Parathyroid adenoma (tissue), 2 donors: ENCODE measurements at regions not wholly inside any gene's neighbourhood (a gene's known extent, or its start where the extent isn't known, plus 50 kb on each side); places are given as distances from the start of the nearest gene placed in this dataset.

Experiments used
- H2AFZ ChIP-seq: fragments of 300-600 bp; sonication (generic); one replicate; pipeline ENCODE4 v1.7.0; 2017; ENCODE audit warnings: antibody characterized with exemption, mild to moderate bottlenecking
- H3K27ac ChIP-seq: fragments of 300-600 bp; sonication (generic); one replicate; pipeline ENCODE4 v1.7.0; 2017
- H3K27me3 ChIP-seq: fragments of 300-600 bp; sonication (generic); one replicate; pipeline ENCODE4 v1.7.0; 2017; ENCODE audit warnings: low read length; ENCODE audit not compliant: control insufficient read depth, insufficient read depth
- H3K36me3 ChIP-seq: fragments of 300-600 bp; sonication (generic); one replicate; pipeline ENCODE4 v1.7.0; 2017; ENCODE audit warnings: low read length; ENCODE audit not compliant: control insufficient read depth, insufficient read depth
- H3K4me1 ChIP-seq: fragments of 300-600 bp; sonication (generic); one replicate; pipeline ENCODE4 v1.7.0; 2017; ENCODE audit warnings: control low read depth
- H3K4me2 ChIP-seq: fragments of 300-600 bp; sonication (generic); one replicate; pipeline ENCODE4 v1.7.0; 2017; ENCODE audit warnings: low read length
- H3K4me3 ChIP-seq: fragments of 300-600 bp; sonication (generic); one replicate; pipeline ENCODE4 v1.7.0; 2017; ENCODE audit warnings: low read depth, low read length
- H3K79me2 ChIP-seq: fragments of 300-600 bp; sonication (generic); one replicate; pipeline ENCODE4 v1.7.0; 2017; ENCODE audit warnings: control low read depth
- H3K9ac ChIP-seq: fragments of 300-600 bp; sonication (generic); one replicate; pipeline ENCODE4 v1.7.0; 2017; ENCODE audit warnings: mild to moderate bottlenecking
- H3K9me3 ChIP-seq: fragments of 300-600 bp; sonication (generic); one replicate; pipeline ENCODE4 v1.7.0; 2017; ENCODE audit warnings: low read length; ENCODE audit not compliant: control insufficient read depth
- TF ChIP-seq, protein P1 (sequence below): fragments of 300-600 bp; sonication (generic); IDR thresholded peaks from one replicate; pipeline ENCODE4 v1.7.0; 2017; ENCODE audit warnings: antibody characterized with exemption, mild to moderate bottlenecking
- donor health status: primary hyperparathyroidism.

DNA sequence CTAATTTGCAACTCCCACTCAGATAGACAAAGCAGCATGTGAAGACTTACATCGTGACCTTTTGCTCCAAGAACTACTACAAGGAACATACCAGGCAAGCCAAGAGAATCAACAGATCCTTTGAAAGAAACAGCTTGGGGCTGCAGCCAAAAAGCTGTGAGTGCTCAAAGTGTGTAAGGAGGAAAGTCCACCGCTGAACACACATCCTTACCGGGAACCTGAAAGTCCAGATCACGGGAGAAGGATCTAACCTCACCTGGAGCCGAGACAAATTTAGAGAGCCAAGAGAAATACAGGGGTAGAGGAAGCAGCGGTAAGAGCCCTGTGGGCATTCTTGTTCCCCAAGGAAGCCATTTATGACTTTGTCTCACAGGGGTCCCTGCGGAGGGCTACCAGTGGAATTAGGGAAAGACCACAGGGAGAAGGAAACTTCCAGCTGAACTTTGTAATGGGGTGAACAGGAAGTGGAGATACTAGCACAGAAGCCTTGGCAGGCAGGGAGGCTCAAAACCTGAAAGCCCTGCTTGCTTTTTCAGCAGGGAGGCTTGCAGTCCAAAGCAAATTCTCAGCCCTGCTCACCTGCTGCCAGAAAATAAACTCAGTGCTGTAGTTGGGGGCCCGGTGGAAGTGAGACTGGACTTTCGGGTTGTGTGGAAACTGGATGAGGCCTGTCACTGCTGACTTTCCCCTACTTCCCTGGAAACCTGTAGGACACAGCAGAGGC is 350.2 kb downstream of the DTWD2 start:
- Histone ChIP-seq H3K27ac (no peak overlapping the region), H3K27me3 (no peaks in the 10 kb centered on the region), H3K9me3 (no peaks in the 10 kb centered on the region), H3K79me2 (no peaks in the 10 kb centered on the region), H3K36me3 (no peaks in the 10 kb centered on the region), H3K4me2 (no peak overlapping the region), H3K9ac (no peak overlapping the region), H3K4me1 (no peaks in the 10 kb centered on the region), H3K4me3 (no peak overlapping the region), H2AFZ (no peak overlapping the region)
- TF ChIP-seq, protein P1, sequence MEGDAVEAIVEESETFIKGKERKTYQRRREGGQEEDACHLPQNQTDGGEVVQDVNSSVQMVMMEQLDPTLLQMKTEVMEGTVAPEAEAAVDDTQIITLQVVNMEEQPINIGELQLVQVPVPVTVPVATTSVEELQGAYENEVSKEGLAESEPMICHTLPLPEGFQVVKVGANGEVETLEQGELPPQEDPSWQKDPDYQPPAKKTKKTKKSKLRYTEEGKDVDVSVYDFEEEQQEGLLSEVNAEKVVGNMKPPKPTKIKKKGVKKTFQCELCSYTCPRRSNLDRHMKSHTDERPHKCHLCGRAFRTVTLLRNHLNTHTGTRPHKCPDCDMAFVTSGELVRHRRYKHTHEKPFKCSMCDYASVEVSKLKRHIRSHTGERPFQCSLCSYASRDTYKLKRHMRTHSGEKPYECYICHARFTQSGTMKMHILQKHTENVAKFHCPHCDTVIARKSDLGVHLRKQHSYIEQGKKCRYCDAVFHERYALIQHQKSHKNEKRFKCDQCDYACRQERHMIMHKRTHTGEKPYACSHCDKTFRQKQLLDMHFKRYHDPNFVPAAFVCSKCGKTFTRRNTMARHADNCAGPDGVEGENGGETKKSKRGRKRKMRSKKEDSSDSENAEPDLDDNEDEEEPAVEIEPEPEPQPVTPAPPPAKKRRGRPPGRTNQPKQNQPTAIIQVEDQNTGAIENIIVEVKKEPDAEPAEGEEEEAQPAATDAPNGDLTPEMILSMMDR = no peak

DNA sequence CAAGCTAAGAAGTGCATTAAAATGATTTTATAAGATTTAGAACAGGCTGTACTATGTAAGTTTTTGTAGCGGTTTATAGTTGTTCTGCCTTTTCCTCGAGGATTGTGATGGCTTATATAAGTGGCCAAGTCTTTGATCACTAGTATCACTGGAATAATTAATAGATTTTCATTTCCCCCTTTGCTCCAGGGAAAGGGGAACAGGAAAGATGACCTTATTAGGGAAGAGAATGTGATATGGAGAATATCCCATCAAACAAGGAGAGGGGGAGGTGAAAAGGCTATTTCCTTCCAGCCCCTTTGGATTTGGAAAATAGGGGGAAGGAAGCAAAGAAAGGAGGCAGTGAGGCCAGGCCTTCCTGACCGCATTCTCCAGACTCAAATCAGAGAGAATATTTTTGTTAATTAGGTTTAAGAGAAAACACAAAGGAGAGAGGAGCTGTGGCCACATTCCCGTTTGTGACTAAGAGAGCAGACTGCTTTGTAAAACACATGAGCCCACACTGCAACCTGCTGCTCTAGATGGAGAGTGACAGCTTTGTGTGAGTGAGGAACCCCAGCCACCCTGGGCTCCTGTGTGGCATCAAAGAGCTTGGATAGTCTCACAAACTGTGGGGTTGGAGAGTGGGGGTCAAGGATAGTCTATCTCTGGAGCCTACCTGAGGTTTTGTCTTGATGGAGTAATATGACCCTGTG is 359.5 kb downstream of the DTWD2 start:
- H3K36me3 ChIP-seq = no peaks in the 10 kb centered on the region
- no peak overlapping the region for H3K4me2 ChIP-seq
- H3K27ac ChIP-seq = no peak overlapping the region
- H3K9me3 ChIP-seq = no peaks in the 10 kb centered on the region
- H3K9ac ChIP-seq = no peak overlapping the region
- TF ChIP-seq, protein P1 = no peak
- H3K4me1 ChIP-seq = no peaks in the 10 kb centered on the region
- no peaks in the 10 kb centered on the region for H3K27me3 ChIP-seq
- no peak overlapping the region for H3K4me3 ChIP-seq
- no peak overlapping the region for H2AFZ ChIP-seq
- H3K79me2 ChIP-seq = no peaks in the 10 kb centered on the region

DNA sequence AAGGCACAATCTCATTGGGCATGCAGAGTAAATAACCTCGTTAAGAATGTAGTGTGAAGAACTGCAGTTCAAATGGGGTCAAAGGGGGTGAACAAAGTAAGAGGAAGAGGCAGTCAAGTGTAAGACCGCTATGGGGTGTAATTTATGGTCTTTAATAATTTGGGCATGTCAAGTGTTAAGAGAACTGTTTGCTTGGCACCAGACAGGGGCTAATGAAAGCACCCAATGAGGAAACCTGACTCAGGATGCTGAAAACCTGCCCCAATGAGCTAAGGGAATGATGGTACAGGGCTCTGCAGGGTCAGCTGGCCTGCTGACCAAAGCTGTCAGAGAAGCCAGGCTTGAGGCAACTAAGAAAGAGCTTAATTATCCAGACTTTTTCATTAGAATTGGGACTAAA is 368.1 kb downstream of the DTWD2 start:
- no peak overlapping the region for H2AFZ ChIP-seq
- TF ChIP-seq, protein P1 = no peak
- no peaks in the 10 kb centered on the region for H3K4me1 ChIP-seq
- no peaks in the 10 kb centered on the region for H3K79me2 ChIP-seq
- H3K9ac ChIP-seq = no peak overlapping the region
- H3K9me3 ChIP-seq = no peaks in the 10 kb centered on the region
- H3K27ac ChIP-seq = no peak overlapping the region
- no peak overlapping the region for H3K4me2 ChIP-seq
- H3K36me3 ChIP-seq = no peaks in the 10 kb centered on the region
- H3K4me3 ChIP-seq = no peak overlapping the region
- no peaks in the 10 kb centered on the region for H3K27me3 ChIP-seq

DNA sequence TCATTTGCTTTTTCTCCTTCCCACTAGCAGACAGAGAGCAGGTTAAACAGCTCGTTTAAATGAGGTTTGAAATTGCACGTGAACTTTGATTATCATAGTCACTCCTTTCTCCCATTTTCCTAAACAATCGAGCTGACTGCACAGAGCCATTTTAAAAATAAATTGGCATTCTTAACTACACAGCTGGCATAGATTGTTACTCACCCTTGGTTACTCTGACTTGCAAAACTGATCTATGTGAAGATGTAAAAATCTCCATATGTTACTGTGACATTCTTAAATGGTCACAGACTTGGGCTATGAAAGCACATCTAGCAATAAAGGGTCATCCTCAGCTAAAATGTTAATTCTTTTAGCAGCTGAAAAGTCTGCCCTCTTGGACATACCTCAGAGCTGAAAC is 368.5 kb downstream of the DTWD2 start:
- H3K36me3 ChIP-seq = no peaks in the 10 kb centered on the region
- no peak overlapping the region for H3K27ac ChIP-seq
- H3K79me2 ChIP-seq = no peaks in the 10 kb centered on the region
- H3K4me3 ChIP-seq = no peak overlapping the region
- no peaks in the 10 kb centered on the region for H3K27me3 ChIP-seq
- TF ChIP-seq, protein P1 = no peak
- no peak overlapping the region for H3K4me2 ChIP-seq
- no peak overlapping the region for H3K9ac ChIP-seq
- no peaks in the 10 kb centered on the region for H3K9me3 ChIP-seq
- H2AFZ ChIP-seq = no peak overlapping the region
- H3K4me1 ChIP-seq = no peaks in the 10 kb centered on the region
